Hepatocyte (in vitro differentiated cells): ENCODE measurements at regions not wholly inside any gene's neighbourhood (a gene's known extent, or its start where the extent isn't known, plus 50 kb on each side); places are given as distances from the start of the nearest gene placed in this dataset.

Source experiments
- DNase-seq: peaks from one replicate; pipeline ENCODE4 v3.0.0-alpha.2; 2016; ENCODE audit warnings: low spot score
- H2AFZ ChIP-seq: fragments of 200-600 bp; sonication (generic); 2 replicates; pipeline ENCODE4 v1.6.0; 2016; ENCODE audit warnings: antibody characterized with exemption, mild to moderate bottlenecking
- H3K27ac ChIP-seq: fragments of 200-600 bp; sonication (generic); 2 replicates; pipeline ENCODE4 v1.5.1; 2016; ENCODE audit warnings: mild to moderate bottlenecking
- H3K27me3 ChIP-seq: fragments of 200-600 bp; sonication (generic); 2 replicates; pipeline ENCODE4 v1.6.1; 2016
- H3K36me3 ChIP-seq: fragments of 200-600 bp; sonication (generic); replicated peaks from 2 replicates; pipeline ENCODE4 v1.5.1; 2016; ENCODE audit warnings: low read depth; ENCODE audit not compliant: insufficient read depth
- H3K4me1 ChIP-seq: fragments of 200-600 bp; sonication (generic); 2 replicates; pipeline ENCODE4 v1.5.1; 2016; ENCODE audit warnings: mild to moderate bottlenecking, moderate library complexity; ENCODE audit not compliant: insufficient read depth
- H3K4me2 ChIP-seq: fragments of 200-600 bp; sonication (generic); 2 replicates; pipeline ENCODE4 v1.6.0; 2016
- H3K4me3 ChIP-seq: fragments of 200-600 bp; sonication (generic); 2 replicates; pipeline ENCODE4 v1.5.1; 2016; ENCODE audit warnings: mild to moderate bottlenecking
- H3K79me2 ChIP-seq: fragments of 200-600 bp; sonication (generic); 2 replicates; pipeline ENCODE4 v1.6.0; 2017; ENCODE audit warnings: mild to moderate bottlenecking
- H3K9me2 ChIP-seq: fragments of 200-600 bp; sonication (generic); replicated peaks from 2 replicates; pipeline ENCODE4 v1.6.0; 2017; ENCODE audit warnings: mild to moderate bottlenecking; ENCODE audit not compliant: insufficient read depth
- H3K9me3 ChIP-seq: fragments of 200-600 bp; sonication (generic); 2 replicates; pipeline ENCODE4 v1.5.1; 2016; ENCODE audit warnings: low read depth, mild to moderate bottlenecking
- H4K20me1 ChIP-seq: fragments of 200-600 bp; sonication (generic); 2 replicates; pipeline ENCODE4 v1.6.0; 2016; ENCODE audit warnings: mild to moderate bottlenecking; ENCODE audit not compliant: insufficient read depth, poor library complexity, severe bottlenecking
- CTCF ChIP-seq: fragments of 200-600 bp; sonication (generic); IDR thresholded peaks from 2 replicates; pipeline ENCODE4 v1.5.1; 2016; ENCODE audit warnings: antibody characterized with exemption, mild to moderate bottlenecking; ENCODE audit not compliant: poor library complexity
- EZH2 ChIP-seq: fragments of 200-600 bp; sonication (generic); IDR thresholded peaks from 2 replicates; pipeline ENCODE4 v1.6.1; 2016; ENCODE audit warnings: antibody characterized with exemption, mild to moderate bottlenecking, borderline replicate concordance
- EZH2phosphoT487 ChIP-seq: fragments of 200-600 bp; sonication (generic); IDR thresholded peaks from one replicate; pipeline ENCODE4 v1.6.1; 2018; ENCODE audit warnings: antibody characterized with exemption, mild to moderate bottlenecking, low read depth, moderate library complexity; ENCODE audit not compliant: unreplicated experiment, severe bottlenecking
- WGBS: methylation state at CpG from one replicate; pipeline ENCODE4 v1.1.6; 2016; ENCODE audit warnings: low lambda C conversion rate; ENCODE audit errors: missing lambda C conversion rate; 5-methylcytosine and 5-hydroxymethylcytosine counted together

GRCh38 chr20:46789339-46790028, 80.0 kb downstream of the SLC2A10 start:
- Histone ChIP-seq H3K4me1 (peaks cover 8% of the 10 kb centered on the region), H3K9me3 (no peaks in the 10 kb centered on the region), H3K4me2 (no peak overlapping the region), H2AFZ (no peak overlapping the region), H3K27ac (no peak overlapping the region), H3K9me2 (no peaks in the 10 kb centered on the region), H3K27me3 (no peaks in the 10 kb centered on the region), H3K36me3 (no peaks in the 10 kb centered on the region), H3K79me2 (no peaks in the 10 kb centered on the region), H4K20me1 (no peaks in the 10 kb centered on the region), H3K4me3 (no peak overlapping the region)
- TF ChIP-seq CTCF (no peak), EZH2phosphoT487 (no peak), EZH2 (no peak)
- no peak for DNase-seq
- WGBS, result 76% methylated on average over 13 of the region's 13 CpGs

- WGBS, result 65% methylated on average over 10 of the region's 10 CpGs
Measured at GRCh38 chr20:46791722-46792416, 82.4 kb downstream of the SLC2A10 start.

DNA sequence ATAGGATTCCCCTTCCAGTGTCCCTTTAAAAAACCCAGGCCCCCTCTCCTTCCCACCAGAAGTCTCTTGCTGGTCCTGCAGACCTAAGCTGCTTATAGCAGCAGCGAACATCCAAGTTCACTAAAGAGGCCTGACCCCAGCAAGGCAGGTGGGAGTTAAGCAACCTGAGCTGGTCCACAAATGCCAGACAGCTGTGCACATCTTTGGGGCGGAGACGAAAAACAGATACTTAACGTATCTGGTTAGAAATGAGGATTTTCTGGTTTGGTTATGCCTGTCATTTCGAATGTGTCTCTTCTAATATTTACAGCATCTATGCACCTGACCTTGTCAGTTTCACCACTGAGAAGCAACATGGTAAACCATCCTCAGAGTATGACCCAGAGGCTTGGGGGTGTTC, 87.8 kb downstream of the SLC2A10 start:
- H3K36me3 ChIP-seq, result no peaks in the 10 kb centered on the region
- no peak for DNase-seq
- H3K9me3 ChIP-seq, result no peaks in the 10 kb centered on the region
- H3K27me3 ChIP-seq, result no peaks in the 10 kb centered on the region
- H3K4me2 ChIP-seq, result no peak overlapping the region
- no peak overlapping the region for H2AFZ ChIP-seq
- WGBS, result 67% methylated on average over 5 of the region's 5 CpGs
- no peak overlapping the region for H3K27ac ChIP-seq
- H3K9me2 ChIP-seq, result no peaks in the 10 kb centered on the region
- no peak for TF ChIP-seq CTCF
- TF ChIP-seq EZH2, result no peak
- TF ChIP-seq EZH2phosphoT487, result no peak
- H3K4me1 ChIP-seq, result no peaks in the 10 kb centered on the region
- no peak overlapping the region for H3K4me3 ChIP-seq
- no peaks in the 10 kb centered on the region for H3K79me2 ChIP-seq
- H4K20me1 ChIP-seq, result no peaks in the 10 kb centered on the region

More at GRCh38 chr20:46791722-46792416, 82.4 kb downstream of the SLC2A10 start:
- TF ChIP-seq EZH2 (no peak), EZH2phosphoT487 (no peak), CTCF (no peak)
- no peaks in the 10 kb centered on the region for H3K79me2 ChIP-seq
- H3K9me2 ChIP-seq, result no peaks in the 10 kb centered on the region
- DNase-seq, result no peak
- H2AFZ ChIP-seq, result no peak overlapping the region
- H4K20me1 ChIP-seq, result no peaks in the 10 kb centered on the region
- H3K9me3 ChIP-seq, result no peaks in the 10 kb centered on the region
- no peaks in the 10 kb centered on the region for H3K36me3 ChIP-seq
- peaks cover 8% of the 10 kb centered on the region for H3K4me1 ChIP-seq
- H3K4me2 ChIP-seq, result no peak overlapping the region
- H3K27ac ChIP-seq, result no peak overlapping the region
- no peaks in the 10 kb centered on the region for H3K27me3 ChIP-seq
- no peak overlapping the region for H3K4me3 ChIP-seq
